ENCODE measurements at regions not wholly inside any gene's neighbourhood (a gene's known extent, or its start where the extent isn't known, plus 50 kb on each side); places are given as distances from the start of the nearest gene placed in this dataset.

DNA sequence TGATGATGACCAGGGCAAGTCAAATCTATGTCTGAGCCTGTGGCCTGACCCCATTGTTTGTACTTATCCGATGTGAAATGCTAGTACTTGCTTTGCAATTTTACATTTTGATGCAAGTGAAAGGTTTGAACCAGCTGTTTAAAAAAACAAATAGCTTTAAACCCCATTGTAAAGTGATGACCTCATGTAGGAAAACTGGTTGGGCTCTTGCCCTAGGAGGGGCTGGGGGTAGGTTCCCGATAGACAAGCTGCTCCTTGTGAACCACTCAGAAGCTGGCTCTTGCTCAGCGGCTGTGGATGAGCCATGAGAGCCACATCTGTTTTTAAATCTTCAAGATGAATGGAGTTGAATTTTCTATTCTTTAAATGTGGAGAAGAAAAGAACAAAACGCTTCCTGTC lies 185.3 kb downstream of the WDR11 start:
- 73% methylated on average over 2 of the region's 4 CpGs for WGBS (ENCODE audit: insufficient coverage)
- ChIA-PET POLR2A (no interaction called here), CTCF (no interaction called here)
- DNase-seq (no peak), ATAC-seq (ENCODE audit: low read depth) (no peak)
- no peak overlapping the region for H3K4me3 ChIP-seq (ENCODE audit: control extremely low read depth in 1 of 5, extremely low read depth in 1 of 5, insufficient read depth in 1 of 5, low read depth in 2 of 5, low read length in 4 of 5)
- no peak overlapping the region for H3K9ac ChIP-seq (ENCODE audit: low read length)
- H3K9me3 Mint-ChIP-seq (ENCODE audit: insufficient read depth): no peaks in the 10 kb centered on the region
- H3K79me2 ChIP-seq (ENCODE audit: control insufficient read depth, insufficient read depth, low read length): no peaks in the 10 kb centered on the region
- H3K27ac ChIP-seq (ENCODE audit: low read length in 2 of 2): no peak overlapping the region
- H3K4me2 ChIP-seq (replicated peaks; ENCODE audit: low read depth, low read length, poor library complexity, severe bottlenecking): no peak overlapping the region
- no peaks in the 10 kb centered on the region for H3K4me1 ChIP-seq (ENCODE audit: control insufficient read depth in 2 of 2, insufficient read depth in 2 of 2, low read length in 2 of 2)
- H3K4me3 Mint-ChIP-seq: no peak overlapping the region
- no peak overlapping the region for H2AFZ ChIP-seq (ENCODE audit: insufficient read depth, low read depth, low read length, poor library complexity, severe bottlenecking)
- intact Hi-C loops (cut with micrococcal nuclease): no loop called here
- no peaks in the 10 kb centered on the region for H3K36me3 ChIP-seq (replicated peaks in 1 of 2; ENCODE audit: control extremely low read depth in 1 of 2, control insufficient read depth in 1 of 2, extremely low read depth in 1 of 2, insufficient read depth in 2 of 2, low read length in 1 of 2)
- no peak overlapping the region for H3K27ac Mint-ChIP-seq
- H3K27me3 ChIP-seq (replicated peaks in 1 of 4; ENCODE audit: control extremely low read depth in 1 of 4, control insufficient read depth in 3 of 4, insufficient read depth in 4 of 4, low read length in 3 of 4): no peaks in the 10 kb centered on the region
- H3K4me1 Mint-ChIP-seq: no peaks in the 10 kb centered on the region
- TF ChIP-seq, protein P1, sequence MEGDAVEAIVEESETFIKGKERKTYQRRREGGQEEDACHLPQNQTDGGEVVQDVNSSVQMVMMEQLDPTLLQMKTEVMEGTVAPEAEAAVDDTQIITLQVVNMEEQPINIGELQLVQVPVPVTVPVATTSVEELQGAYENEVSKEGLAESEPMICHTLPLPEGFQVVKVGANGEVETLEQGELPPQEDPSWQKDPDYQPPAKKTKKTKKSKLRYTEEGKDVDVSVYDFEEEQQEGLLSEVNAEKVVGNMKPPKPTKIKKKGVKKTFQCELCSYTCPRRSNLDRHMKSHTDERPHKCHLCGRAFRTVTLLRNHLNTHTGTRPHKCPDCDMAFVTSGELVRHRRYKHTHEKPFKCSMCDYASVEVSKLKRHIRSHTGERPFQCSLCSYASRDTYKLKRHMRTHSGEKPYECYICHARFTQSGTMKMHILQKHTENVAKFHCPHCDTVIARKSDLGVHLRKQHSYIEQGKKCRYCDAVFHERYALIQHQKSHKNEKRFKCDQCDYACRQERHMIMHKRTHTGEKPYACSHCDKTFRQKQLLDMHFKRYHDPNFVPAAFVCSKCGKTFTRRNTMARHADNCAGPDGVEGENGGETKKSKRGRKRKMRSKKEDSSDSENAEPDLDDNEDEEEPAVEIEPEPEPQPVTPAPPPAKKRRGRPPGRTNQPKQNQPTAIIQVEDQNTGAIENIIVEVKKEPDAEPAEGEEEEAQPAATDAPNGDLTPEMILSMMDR (IDR thresholded peaks at IDR 0.05): no peak
- no peak for TF ChIP-seq EZH2 (IDR thresholded peaks at IDR 0.05; ENCODE audit: borderline replicate concordance, insufficient read depth, low read depth, low read length, poor library complexity, severe bottlenecking)
- peaks cover 6% of the 10 kb centered on the region for H3K27me3 Mint-ChIP-seq
- no peaks in the 10 kb centered on the region for H4K20me1 ChIP-seq (ENCODE audit: control insufficient read depth, insufficient read depth, low read length, poor library complexity, severe bottlenecking)
- no peaks in the 10 kb centered on the region for H3K9me3 ChIP-seq (ENCODE audit: control extremely low read depth in 1 of 3, control insufficient read depth in 2 of 3, insufficient read depth in 1 of 3, low read length in 2 of 3)

DNA sequence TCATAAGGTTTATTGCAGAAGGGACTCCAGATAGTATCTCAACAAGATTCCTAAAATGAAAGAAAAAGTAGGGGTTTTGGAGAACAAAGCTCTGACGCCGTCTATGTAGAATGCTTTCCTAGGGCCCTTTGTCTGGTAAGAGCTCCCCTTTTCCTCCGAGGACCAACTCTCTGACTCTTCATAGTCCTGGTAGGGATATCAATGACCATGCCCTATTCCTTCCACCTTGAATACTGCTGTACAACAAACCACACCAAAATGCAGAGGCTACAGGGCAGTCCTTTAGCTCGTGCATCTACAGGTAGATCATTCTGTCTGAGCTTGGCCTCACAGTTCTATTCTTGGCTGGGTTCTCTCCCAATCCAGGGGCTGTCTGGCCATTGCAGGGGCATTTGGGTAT lies 190.3 kb downstream of the WDR11 start:
- ATAC-seq (ENCODE audit: low read depth) (no peak), DNase-seq (no peak)
- H3K9me3 Mint-ChIP-seq (ENCODE audit: insufficient read depth): no peaks in the 10 kb centered on the region
- peaks cover 0 to 3% (median 0%) of the 10 kb centered on the region in 3 donors for H3K9me3 ChIP-seq (ENCODE audit: control extremely low read depth in 1 of 3, control insufficient read depth in 2 of 3, insufficient read depth in 1 of 3, low read length in 2 of 3)
- no peak overlapping the region for H3K9ac ChIP-seq (ENCODE audit: low read length)
- no peak overlapping the region for H2AFZ ChIP-seq (ENCODE audit: insufficient read depth, low read depth, low read length, poor library complexity, severe bottlenecking)
- no peaks in the 10 kb centered on the region for H3K4me1 ChIP-seq (ENCODE audit: control insufficient read depth in 2 of 2, insufficient read depth in 2 of 2, low read length in 2 of 2)
- 94% methylated on average over 4 of the region's 4 CpGs for WGBS (ENCODE audit: insufficient coverage)
- H3K4me3 Mint-ChIP-seq: no peak overlapping the region
- POLR2A ChIA-PET: no interaction called here
- no peak overlapping the region for H3K27ac ChIP-seq (ENCODE audit: low read length in 2 of 2)
- CTCF ChIA-PET: no interaction called here
- intact Hi-C loops (cut with micrococcal nuclease): no loop called here
- H3K27me3 ChIP-seq (replicated peaks in 1 of 4; ENCODE audit: control extremely low read depth in 1 of 4, control insufficient read depth in 3 of 4, insufficient read depth in 4 of 4, low read length in 3 of 4): no peaks in the 10 kb centered on the region
- no peak overlapping the region for H3K4me2 ChIP-seq (replicated peaks; ENCODE audit: low read depth, low read length, poor library complexity, severe bottlenecking)
- H3K27ac Mint-ChIP-seq: no peak overlapping the region
- no peaks in the 10 kb centered on the region for H3K4me1 Mint-ChIP-seq
- peaks cover 6% of the 10 kb centered on the region for H3K27me3 Mint-ChIP-seq
- H3K79me2 ChIP-seq (ENCODE audit: control insufficient read depth, insufficient read depth, low read length): no peaks in the 10 kb centered on the region
- TF ChIP-seq, protein P1 (IDR thresholded peaks at IDR 0.05): no peak
- no peak for TF ChIP-seq EZH2 (IDR thresholded peaks at IDR 0.05; ENCODE audit: borderline replicate concordance, insufficient read depth, low read depth, low read length, poor library complexity, severe bottlenecking)
- no peak overlapping the region for H3K4me3 ChIP-seq (ENCODE audit: control extremely low read depth in 1 of 5, extremely low read depth in 1 of 5, insufficient read depth in 1 of 5, low read depth in 2 of 5, low read length in 4 of 5)
- H3K36me3 ChIP-seq (replicated peaks in 1 of 2; ENCODE audit: control extremely low read depth in 1 of 2, control insufficient read depth in 1 of 2, extremely low read depth in 1 of 2, insufficient read depth in 2 of 2, low read length in 1 of 2): no peaks in the 10 kb centered on the region
- no peaks in the 10 kb centered on the region for H4K20me1 ChIP-seq (ENCODE audit: control insufficient read depth, insufficient read depth, low read length, poor library complexity, severe bottlenecking)

All from B cell (primary cell).